Inferior parietal cortex (tissue), 1 donor: ENCODE measurements at regions not wholly inside any gene's neighbourhood (a gene's known extent, or its start where the extent isn't known, plus 50 kb on each side); places are given as distances from the start of the nearest gene placed in this dataset.
"Not testable (repeated sequence)": the region's sequence is repeated elsewhere in the genome, so short reads cannot be mapped to it uniquely, and the experiment has no call there.

Experiments used
- DNase-seq: peaks from one replicate; pipeline ENCODE4 v3.0.0-alpha.2; 2016; ENCODE audit errors: extremely low spot score

GRCh38 chr20:48440916-48441315 is 386.9 kb downstream of the PREX1 start:
- no peak for DNase-seq

DNA sequence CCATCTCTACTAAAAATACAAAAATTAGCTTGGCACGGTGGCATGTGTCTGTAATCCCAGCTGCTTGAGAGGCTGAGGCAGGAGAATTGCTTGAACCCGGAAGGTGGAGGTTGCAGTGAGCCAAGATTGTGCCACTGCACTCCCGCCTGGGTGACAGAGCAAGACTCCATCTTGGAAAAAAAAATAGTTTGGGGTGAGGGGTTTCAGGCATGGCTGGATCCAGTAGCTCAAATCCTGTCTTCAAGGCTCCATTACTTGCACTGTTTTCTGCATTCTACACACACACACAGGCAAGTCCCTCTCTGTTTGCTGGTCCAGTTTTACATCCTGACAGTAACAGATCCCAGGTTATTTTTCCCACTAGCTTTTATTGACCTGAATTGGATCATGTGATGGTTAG is 387.5 kb downstream of the PREX1 start:
- DNase-seq, result not testable (repeated sequence)

DNA sequence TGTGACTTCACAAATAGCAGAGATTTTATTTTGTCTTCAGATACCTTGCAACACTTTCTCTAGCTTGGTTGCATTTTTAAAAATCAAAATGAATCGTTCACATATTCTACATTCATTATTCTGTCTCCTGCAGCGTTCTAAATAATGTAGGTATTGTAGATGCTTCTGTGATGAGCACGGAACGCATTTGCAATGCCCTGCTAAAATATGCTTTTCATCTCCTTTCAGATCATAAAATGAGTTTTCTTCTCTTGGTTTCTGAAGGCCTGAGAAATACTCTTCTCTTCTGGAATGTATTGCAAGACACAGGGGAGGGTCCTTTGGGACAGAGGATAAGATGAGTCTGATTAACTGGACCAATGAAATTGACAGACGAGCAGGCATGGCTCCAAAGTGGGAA is 390.7 kb downstream of the PREX1 start:
- DNase-seq, result no peak

DNA sequence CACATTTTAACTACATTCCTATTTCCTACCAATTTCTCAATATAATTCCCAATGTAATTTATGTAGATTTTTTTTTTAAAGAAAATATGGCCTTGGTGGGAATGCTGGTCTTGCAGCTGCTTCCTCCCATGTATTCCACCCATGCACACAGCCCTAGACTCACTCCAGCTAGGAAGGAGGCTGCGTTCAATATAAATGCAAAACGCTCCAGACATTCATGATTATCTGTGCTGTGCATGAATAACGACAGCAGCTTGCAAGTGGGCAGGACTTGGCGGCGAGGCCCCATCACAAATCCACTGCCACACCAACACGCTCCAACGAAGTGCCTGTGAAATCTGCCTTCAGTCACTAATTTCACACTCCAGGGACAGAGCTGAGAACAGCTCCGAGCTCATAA is 391.2 kb downstream of the PREX1 start:
- DNase-seq, result not testable (repeated sequence)

DNA sequence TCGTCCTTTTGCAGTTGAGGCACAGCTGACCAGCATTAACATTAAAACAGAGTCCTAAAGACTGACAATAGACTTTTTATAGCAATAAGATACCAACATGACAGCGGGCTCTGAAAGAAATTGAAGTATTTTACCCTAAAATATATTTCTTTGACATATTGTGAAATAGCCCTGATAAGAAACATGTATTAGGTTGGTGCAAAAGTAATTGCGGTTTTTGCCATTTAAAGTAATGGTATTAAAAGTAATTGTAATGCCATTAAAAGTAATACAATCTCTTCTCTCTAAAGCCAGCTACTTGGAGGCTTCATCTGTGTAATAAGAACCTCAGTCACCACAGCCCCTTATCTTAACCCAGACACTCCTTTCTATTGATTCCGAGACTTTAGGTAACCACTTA is 394.6 kb downstream of the PREX1 start:
- no peak for DNase-seq

DNA sequence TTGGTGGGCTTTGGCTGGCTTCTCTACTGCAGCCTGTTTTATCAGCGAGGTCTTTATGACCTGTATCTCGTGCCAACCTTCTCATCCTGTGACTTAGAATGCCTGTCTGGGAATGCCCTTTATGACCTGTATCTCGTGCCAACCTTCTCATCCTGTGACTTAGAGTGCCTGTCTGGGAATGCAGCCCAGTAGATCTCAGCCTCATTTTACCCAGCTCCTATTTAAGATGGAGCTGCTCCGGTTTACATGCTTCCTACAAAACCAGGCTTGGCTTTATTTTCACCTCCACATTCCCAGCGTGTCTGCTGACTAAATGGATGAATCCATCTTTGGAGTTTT is 395.3 kb downstream of the PREX1 start:
- no peak for DNase-seq

- DNase-seq, result no peak
These were observed 395.9 kb downstream of the PREX1 start for GRCh38 chr20:48431653-48432493.

- no peak for DNase-seq
These were observed 401.2 kb downstream of the PREX1 start for GRCh38 chr20:48426630-48427029.

DNA sequence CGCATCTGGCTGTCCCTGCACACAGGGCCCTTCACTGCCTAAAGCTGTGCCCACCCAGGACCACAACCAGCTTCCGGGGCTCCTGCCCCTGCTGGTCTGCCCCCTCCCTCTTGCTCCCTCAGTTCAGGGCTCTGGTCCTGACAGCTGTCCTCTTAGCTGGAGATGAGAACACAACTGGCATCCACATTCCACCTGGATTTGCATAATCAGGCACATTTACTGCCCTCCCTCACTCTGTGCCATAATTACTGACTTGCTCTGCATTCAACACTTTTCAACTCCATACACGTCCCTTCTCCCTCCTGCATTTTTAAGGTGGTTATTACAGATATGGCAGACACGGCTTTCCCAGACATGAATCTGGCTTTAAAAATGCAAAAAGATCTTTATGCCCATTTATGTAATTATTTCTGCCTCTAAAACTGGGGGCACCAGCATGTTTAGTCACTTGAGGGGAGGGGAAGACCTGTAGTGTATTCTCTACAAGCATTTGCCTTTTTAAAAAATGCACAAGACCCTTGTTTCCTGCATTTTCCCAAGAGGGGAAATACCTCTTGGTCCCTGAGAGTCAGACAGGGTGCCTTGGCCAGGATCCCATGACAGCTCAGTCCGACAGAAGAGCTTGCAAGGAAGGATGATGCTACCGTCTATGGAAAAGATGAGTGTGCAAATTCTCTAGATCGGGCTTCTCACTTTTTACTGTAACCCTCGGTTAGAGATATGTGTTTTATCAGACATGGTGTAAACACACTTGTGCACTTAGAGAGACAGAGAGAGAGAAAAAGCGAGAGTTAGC is 401.8 kb downstream of the PREX1 start:
- no peak for DNase-seq

DNA sequence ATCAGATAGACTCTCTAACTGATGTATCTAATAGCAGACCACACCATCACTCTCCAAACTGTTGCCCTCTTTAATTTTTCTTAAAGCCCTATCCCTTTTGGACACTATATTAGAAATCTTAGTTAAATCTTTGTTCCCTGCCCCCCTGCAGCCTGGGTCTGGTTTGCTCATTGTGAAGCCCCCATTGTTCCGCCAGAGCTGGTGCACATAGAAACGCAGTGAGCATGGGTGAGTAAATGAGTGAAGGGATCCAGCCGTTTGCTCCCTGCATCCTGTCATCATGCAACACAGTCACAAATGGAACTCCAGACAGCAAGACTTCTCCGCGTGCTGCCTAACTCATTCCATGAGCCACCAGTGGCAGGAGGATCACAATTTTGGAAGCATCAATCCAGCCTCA is 402.5 kb downstream of the PREX1 start:
- DNase-seq, result no peak

DNA sequence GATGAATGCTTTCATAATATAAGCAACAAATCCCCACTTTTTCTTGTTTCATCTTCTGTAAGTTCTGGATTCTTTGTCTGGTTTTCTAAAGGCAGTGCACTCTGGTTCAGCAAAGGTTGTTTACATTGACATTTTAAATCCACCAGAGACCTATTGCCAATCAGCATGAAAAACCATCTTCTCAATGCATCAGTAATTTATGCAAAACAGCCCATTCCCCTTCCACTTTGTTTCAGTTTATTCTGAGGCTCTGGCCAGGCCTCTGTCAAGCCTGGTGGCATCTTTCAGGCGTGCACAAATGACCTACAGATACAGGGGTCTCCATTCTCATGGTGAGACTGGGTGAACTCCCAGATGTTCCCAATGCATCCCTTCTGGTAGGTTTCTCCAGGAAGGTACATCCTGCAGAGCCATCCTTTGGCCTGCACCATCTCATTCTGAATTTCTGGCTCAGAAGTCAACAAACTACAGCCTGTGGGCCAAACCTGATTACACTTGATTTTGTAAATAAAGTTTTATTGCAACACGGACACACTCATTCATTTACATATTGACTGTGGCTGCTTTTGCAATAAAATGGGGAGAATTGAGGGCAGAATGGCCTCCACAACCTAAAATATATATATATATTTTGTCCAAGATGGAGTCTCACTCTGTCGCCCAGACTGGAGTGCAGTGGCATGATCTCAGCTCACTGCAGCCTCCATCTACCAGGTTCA is 405.4 kb downstream of the PREX1 start:
- no peak for DNase-seq

DNA sequence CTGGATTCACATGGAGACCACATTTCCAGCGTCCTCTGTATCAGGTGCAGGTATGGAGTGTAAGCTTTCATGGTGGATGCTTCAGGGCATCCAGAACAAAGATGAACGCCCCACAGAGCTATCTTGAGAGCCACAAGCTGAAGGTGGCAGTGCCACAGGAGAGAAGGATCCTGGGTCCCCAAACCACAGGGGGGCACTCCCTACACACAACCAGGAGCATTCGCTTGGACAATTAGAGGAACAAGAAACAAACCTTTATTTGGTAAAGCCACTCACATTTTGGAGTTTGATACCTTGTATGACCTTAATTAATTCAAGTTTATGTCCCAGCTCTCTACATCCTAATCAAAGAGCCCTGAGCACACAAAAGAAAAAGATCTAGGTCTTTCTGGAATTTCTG is 406.3 kb downstream of the PREX1 start:
- no peak for DNase-seq

- no peak for DNase-seq
These were observed 407.6 kb downstream of the PREX1 start for GRCh38 chr20:48420176-48420575.

DNA sequence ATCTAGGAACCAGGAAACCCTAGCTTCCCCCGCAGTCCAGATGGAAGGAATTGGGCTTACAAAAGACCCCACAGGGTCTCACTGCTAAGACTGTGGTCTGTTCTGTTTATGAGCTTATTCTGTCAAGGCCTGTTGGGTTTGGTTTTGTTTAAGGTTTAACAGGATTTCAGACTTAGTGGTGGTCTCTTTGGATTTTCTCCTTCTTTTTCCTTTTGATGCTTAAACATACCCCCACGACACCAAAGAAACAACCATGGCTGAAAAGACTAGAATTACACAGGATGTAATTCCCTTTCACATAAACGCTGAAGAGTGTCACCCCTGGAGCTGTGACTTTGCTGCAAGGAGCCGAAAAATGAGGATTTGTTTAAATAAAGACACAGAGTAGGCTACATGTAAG is 408.6 kb downstream of the PREX1 start:
- no peak for DNase-seq

- DNase-seq, result no peak
These were observed 411.8 kb downstream of the PREX1 start for GRCh38 chr20:48416002-48416401.

GRCh38 chr20:48414786-48415185 is 413.0 kb downstream of the PREX1 start:
- no peak for DNase-seq

DNA sequence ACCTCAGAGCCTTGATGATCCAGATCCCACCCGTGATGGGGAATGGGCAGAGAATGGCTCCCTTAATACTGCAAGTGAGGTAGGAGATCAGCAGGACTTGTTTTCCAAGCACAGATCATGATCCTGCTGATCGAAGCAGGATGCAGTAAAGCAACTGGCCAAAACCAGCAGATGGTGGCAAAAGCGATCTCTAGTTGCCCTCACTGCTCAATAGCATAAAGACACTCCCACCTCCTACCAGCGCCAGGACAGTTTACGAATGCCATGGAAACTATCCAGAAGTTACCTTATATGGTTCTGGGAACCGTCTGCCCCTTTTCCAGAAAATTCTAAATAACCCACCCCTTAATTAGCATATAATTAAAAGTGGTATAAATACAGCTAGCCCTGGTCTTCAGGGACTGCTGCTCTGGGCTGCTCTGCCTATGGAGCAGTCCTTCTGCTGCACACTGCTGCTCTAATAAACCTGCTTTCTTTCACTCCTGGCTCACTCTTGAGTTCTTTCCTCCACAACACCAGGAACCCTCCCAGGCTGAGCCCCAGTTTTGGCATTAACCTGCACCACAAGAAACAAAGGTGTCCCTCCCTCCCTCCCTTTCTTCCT is 415.8 kb downstream of the PREX1 start:
- DNase-seq, result no peak

DNA sequence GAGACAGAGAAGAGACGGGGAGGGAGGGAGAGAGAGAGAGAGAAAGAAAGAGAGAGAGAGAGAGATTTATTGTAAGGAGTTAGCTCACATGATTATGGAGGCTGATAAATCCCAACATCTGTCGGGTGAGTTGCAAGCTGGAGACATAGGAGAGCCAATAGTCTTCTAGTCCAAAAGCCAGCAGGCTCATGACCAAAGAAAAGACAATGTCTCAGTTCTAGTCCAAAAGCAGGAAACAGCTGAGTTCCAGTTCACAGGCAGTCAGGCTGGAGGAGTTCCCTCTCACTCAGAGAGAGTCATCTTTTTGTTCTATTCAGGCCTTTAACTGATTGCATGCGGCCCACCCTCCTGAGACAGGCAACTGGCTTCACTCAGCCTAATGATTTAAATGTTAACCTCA is 416.6 kb downstream of the PREX1 start:
- peak; percentile 50 for DNase-seq

GRCh38 chr20:48409055-48409615 is 418.7 kb downstream of the PREX1 start:
- DNase-seq, result no peak

DNA sequence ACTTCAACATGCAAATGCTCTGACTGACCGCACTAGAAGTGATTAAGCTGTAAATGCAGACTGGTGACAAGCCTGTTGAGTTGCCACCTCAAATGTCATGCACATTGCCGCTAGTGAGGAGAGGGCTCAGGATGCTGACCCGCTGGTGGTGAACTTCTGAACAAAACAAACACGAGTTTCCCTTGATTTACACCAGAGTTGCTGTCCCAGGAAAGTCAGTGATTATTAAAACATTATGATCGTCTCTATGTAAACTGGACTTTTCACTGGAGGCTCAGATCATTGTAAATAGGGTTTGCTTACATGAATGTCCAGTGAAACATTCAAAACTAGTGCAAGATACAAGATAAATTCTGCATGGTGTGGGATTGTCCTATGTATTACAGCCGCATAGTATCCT is 420.1 kb downstream of the PREX1 start:
- DNase-seq, result no peak

GRCh38 chr20:48406912-48407340 is 420.9 kb downstream of the PREX1 start:
- no peak for DNase-seq

GRCh38 chr20:48406498-48406897 is 421.3 kb downstream of the PREX1 start:
- no peak for DNase-seq
